ENCODE measurements at regions not wholly inside any gene's neighbourhood (a gene's known extent, or its start where the extent isn't known, plus 50 kb on each side); places are given as distances from the start of the nearest gene placed in this dataset.

DNA sequence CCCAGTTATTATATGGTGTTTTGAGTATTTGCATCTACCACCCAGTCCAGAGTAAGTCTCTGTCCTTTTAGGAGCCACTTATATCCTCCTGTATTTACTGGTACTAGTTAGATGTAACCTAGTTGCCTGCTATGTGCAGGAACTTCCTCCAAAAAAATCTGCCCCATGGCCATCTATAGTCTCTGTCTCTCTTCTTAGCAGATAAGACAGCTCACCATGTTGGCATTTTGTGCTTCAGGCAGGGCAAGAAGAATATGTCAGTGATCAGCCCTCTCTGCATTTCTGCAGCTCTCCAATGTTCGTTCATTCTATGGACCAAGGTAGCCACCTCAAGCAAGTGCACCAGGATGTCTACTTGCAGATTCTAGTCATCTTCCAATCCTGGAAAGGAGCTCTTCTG lies 446.5 kb downstream of the TLE1 start:
- Histone ChIP-seq H3K4me3 (replicated peaks in 1 of 3; ENCODE audit: insufficient read depth in 1 of 3, low read depth in 2 of 3, low read length in 3 of 3) (no peak overlapping the region), H3K79me2 (ENCODE audit: insufficient read depth, low read length) (no peaks in the 10 kb centered on the region), H3K4me1 (ENCODE audit: insufficient read depth, low read length) (peaks cover 17% of the 10 kb centered on the region), H2AFZ (ENCODE audit: low read length) (no peak overlapping the region), H4K20me1 (ENCODE audit: insufficient read depth, low read length) (no peaks in the 10 kb centered on the region), H3K36me3 (replicated peaks in 1 of 2; ENCODE audit: control insufficient read depth in 1 of 2, insufficient read depth in 2 of 2, low read length in 2 of 2) (no peaks in the 10 kb centered on the region), H3K9me3 (ENCODE audit: low read length) (no peaks in the 10 kb centered on the region), H3K27ac (ENCODE audit: extremely low read length, insufficient read depth, low read length) (no peak overlapping the region), H3K4me2 (ENCODE audit: low read depth, low read length) (no peak overlapping the region), H3K9ac (ENCODE audit: insufficient read depth, low read depth, low read length) (no peak overlapping the region), H3K27me3 (ENCODE audit: control insufficient read depth in 1 of 2, insufficient read depth in 2 of 2, low read length in 2 of 2) (no peaks in the 10 kb centered on the region)
- in situ Hi-C loops (cut with HindIII; ENCODE audit: extremely low pct_ligation_motif_present, low pct_unique_long_range_greater_than_20kb) = no loop called here
- no TSS peak for BruUV-seq (replicated peaks)
- ChIA-PET POLR2A (no interaction called here), CTCF (ENCODE audit: low intra/inter-chr PET ratio, low total read pairs) (no interaction called here)
- ATAC-seq (no peak), FAIRE-seq (no peak), DNase-seq (ENCODE audit: low spot score) (no peak)
- intact Hi-C loops (cut with micrococcal nuclease; ENCODE audit: unreplicated experiment) = no loop called here
- WGBS (ENCODE audit: low lambda C conversion rate) = 0% methylated on average over 1 of the region's 1 CpG
- no peak for TF ChIP-seq KLF12 (CRISPR knock-in tag; IDR thresholded peaks at IDR 0.05; ENCODE audit: borderline replicate concordance)
- no peak for TF ChIP-seq POLR2AphosphoS2 (IDR thresholded peaks at IDR 0.05; ENCODE audit: low read depth, low read length)
- TF ChIP-seq ZBTB8A (CRISPR knock-in tag; IDR thresholded peaks at IDR 0.05; ENCODE audit: borderline replicate concordance, low read depth) = no peak
- TF ChIP-seq ZNF160 (CRISPR knock-in tag; IDR thresholded peaks at IDR 0.05) = no peak
- no peak for TF ChIP-seq AKNA (CRISPR knock-in tag; IDR thresholded peaks at IDR 0.05; ENCODE audit: borderline replicate concordance)
- no peak for TF ChIP-seq SP2 (CRISPR knock-in tag; IDR thresholded peaks at IDR 0.05)
- no peak for TF ChIP-seq YEATS2 (CRISPR knock-in tag; IDR thresholded peaks at IDR 0.05; ENCODE audit: borderline replicate concordance)
- TF ChIP-seq ZNF557 (CRISPR knock-in tag; IDR thresholded peaks at IDR 0.05) = no peak
